Spleen (tissue), 7 donors: ENCODE measurements at regions not wholly inside any gene's neighbourhood (a gene's known extent, or its start where the extent isn't known, plus 50 kb on each side); places are given as distances from the start of the nearest gene placed in this dataset.

Source experiments
- CTCF ChIP-seq, 11 experiments: fragments of 200-600 bp in 7 of 11; fragments of 450-650 bp in 4 of 11; sonication (generic) in 4 of 11; IDR thresholded peaks in 8 of 11; conservative IDR thresholded peaks in 3 of 11; 1 replicate in 7 of 11; 2 replicates in 4 of 11; pipeline versions ENCODE4 v1.4.0 to v1.8.0; 2016 to 2021; ENCODE audit warnings: antibody characterized with exemption in 11 of 11, inconsistent platforms in 4 of 11, mild to moderate bottlenecking in 1 of 11
- POLR2AphosphoS5 ChIP-seq, 3 donors: sonication (generic); formaldehyde crosslinking; IDR thresholded peaks; one replicate each; pipeline ENCODE4 v1.5.1; 2017; ENCODE audit warnings: antibody characterized with exemption in 3 of 3
- donor health status: DM: no; HTN: no; CAD: no; lungs with moderate emphysema.
- donor health status: DM: no; HTN: no; CAD: no.
- donor health status: DM: no; HTN: no; CAD: no.

GRCh38 chr7:155191137-155191536 is 106.5 kb upstream of the INSIG1 start:
- TF ChIP-seq CTCF (IDR thresholded peaks at IDR 0.05 in 8 of 11, conservative IDR thresholded peaks at IDR 0.05 in 3 of 11) (no peak), POLR2AphosphoS5 (IDR thresholded peaks at IDR 0.05) (no peak)
